ENCODE measurements at regions not wholly inside any gene's neighbourhood (a gene's known extent, or its start where the extent isn't known, plus 50 kb on each side); places are given as distances from the start of the nearest gene placed in this dataset.

- Histone ChIP-seq H2BK20ac (ENCODE audit: low read depth, low read length, poor library complexity, severe bottlenecking) (no peak overlapping the region), H4K8ac (replicated peaks; ENCODE audit: insufficient read length, low read depth, low read length) (no peak overlapping the region), H3K18ac (ENCODE audit: insufficient read length, low read depth, low read length) (no peak overlapping the region), H3K56ac (ENCODE audit: insufficient read length, low read depth, low read length) (no peak overlapping the region), H3K23me2 (ENCODE audit: insufficient read length, low read depth, low read length, poor library complexity, severe bottlenecking) (no peaks in the 10 kb centered on the region), H3K9me3 (ENCODE audit: control insufficient read depth, low read depth, low read length) (no peaks in the 10 kb centered on the region), H3K27me3 (ENCODE audit: insufficient read depth, low read length) (no peaks in the 10 kb centered on the region), H2BK15ac (ENCODE audit: low read depth, low read length) (no peak overlapping the region), H3K14ac (ENCODE audit: insufficient read depth, low read length) (no peak overlapping the region), H3K79me2 (ENCODE audit: insufficient read depth, low read length) (no peaks in the 10 kb centered on the region), H2AFZ (ENCODE audit: low read length) (no peak overlapping the region), H4K20me1 (ENCODE audit: control insufficient read depth, insufficient read depth, insufficient read length) (no peaks in the 10 kb centered on the region), H3T11ph (ENCODE audit: low read length) (no peak overlapping the region), H2AK5ac (ENCODE audit: insufficient read length, low read length) (no peak overlapping the region), H3K23ac (ENCODE audit: insufficient read length, low read depth, low read length) (no peak overlapping the region), H4K91ac (ENCODE audit: insufficient read length, low read depth, low read length) (no peak overlapping the region), H2BK120ac (ENCODE audit: low read depth, low read length, poor library complexity, severe bottlenecking) (no peak overlapping the region), H3K4me1 (ENCODE audit: insufficient read depth, low read length) (no peaks in the 10 kb centered on the region), H2BK12ac (ENCODE audit: insufficient read length, low read depth, low read length) (no peak overlapping the region), H3K27ac (ENCODE audit: insufficient read length, low read depth, low read length) (no peak overlapping the region), H4K5ac (ENCODE audit: insufficient read length, low read depth, low read length) (no peak overlapping the region), H2BK5ac (ENCODE audit: insufficient read length, low read length) (no peak overlapping the region), H3K79me1 (ENCODE audit: insufficient read depth, low read depth, low read length, poor library complexity, severe bottlenecking) (no peaks in the 10 kb centered on the region), H3K4ac (ENCODE audit: low read depth, low read length) (no peak overlapping the region), H3K4me2 (ENCODE audit: insufficient read depth, insufficient read length, low read length) (no peak overlapping the region), H3K9ac (ENCODE audit: extremely low read depth, insufficient read length, low read length) (no peak overlapping the region)
- no peaks in the 10 kb centered on the region; a peak in 1 of 5 replicates for H3K9me3 Mint-ChIP-seq
- peaks cover 3 to 4% of the 10 kb centered on the region in 2 experiments; a peak in 1 of 4 replicates for H3K4me1 Mint-ChIP-seq
- no CpG with 5 or more reads among the region's 3 CpGs for WGBS (ENCODE audit: extremely low coverage, insufficient read length, low lambda C conversion rate)
- no peak overlapping the region for H3K27ac Mint-ChIP-seq
- no peak for DNase-seq
- H3K4me3 Mint-ChIP-seq, result no peak overlapping the region
- no peaks in the 10 kb centered on the region for H3K36me3 Mint-ChIP-seq (ENCODE audit: insufficient read depth in 1 of 3, low read depth in 3 of 3)
- TF ChIP-seq CTCF (conservative IDR thresholded peaks at IDR 0.05), result no peak
- no peaks in the 10 kb centered on the region for H3K27me3 Mint-ChIP-seq (ENCODE audit: low read depth)
These were observed 374.3 kb downstream of the DOK5 start for GRCh38 chr20:54849741-54850140.

Data from H9 (cell line).